Head of caudate nucleus (tissue), 42 donors: ENCODE measurements at regions not wholly inside any gene's neighbourhood (a gene's known extent, or its start where the extent isn't known, plus 50 kb on each side); places are given as distances from the start of the nearest gene placed in this dataset.

Experiments used
- DNase-seq, 42 donors: peaks; one replicate each; pipeline versions ENCODE4 v3.0.0 to v3.0.0-alpha.2; 2020 to 2021; ENCODE audit warnings: mixed read lengths in 7 of 42
- intact Hi-C: fragments of 100-400 bp; cut with DNase I; formaldehyde crosslinking; loops from one replicate; pipeline ENCODE4 v1.15.0; 2022

DNA sequence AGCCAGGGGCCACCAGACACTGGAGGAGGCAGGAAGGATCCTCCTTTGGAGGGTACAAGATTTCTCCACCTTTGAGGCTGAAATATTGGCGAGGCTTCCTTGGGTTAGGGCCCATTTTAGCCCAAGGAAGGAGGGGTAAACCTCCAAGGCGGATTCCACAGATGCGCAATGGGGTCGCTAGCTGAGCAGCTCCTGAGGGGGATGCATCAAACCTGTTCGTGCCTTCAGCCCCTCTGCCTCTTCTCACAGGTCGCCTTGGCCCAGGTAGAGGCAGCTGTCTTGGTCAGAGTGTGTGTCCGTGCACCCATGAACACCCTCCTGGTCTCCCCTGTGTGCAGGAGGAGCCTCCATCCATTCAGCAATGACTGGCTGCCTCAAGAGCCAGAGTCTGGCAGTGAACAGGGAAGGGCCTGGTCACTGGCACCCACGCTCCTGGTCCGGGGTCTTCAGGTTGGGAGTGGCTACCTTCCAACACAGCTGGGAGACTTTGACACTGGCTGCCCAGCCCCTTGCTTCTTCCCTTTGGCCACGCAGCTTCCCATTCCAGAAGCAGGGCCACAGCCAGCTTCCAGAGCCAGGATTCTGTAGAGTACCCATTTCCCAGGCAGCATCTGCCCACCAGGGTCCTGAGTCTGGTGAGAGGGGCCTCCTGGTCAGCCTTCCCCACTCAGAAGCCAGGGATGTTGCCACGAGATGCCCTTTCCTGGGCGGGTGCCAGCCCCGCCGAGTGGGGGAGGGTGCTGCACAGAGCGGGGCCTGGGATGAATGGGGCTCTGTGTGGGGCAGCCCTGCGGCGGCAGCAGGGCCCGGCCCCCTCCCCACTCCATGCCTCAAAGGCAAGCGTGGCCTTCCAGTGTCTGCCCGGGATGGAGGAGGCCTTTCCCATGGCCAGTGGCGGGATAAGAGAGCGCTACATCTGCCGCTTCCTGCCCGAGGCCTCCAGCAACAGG is 95.8 kb upstream of the GPC1 start:
- DNase-seq = peak; percentile 71 to 93 (median 85)
- intact Hi-C loops = no loop called here

DNA sequence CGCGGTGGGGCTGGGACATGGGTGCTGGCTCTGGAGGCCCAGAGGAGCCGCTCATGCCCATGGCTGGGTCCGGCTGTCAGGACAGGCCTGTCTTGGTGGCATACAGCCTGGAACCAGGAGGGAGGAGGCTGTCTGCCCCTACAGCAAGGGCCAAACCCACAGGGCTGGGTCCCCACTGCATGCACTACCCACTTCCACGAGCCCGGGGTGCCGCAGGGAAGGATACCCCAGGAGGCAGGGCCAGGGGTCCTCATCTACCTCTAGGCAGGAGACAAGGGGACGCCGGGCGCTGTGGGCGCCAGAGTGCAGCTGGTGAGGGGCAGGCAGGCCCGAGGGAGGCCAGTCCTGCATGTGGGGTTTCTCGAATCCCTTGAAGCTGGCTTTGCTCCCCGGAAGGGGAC is 95.1 kb upstream of the GPC1 start:
- intact Hi-C loops = no loop called here
- DNase-seq = peak in 3 of 42 donors; percentile 32 to 53 (median 32)

GRCh38 chr2:240341064-240341463 is 94.4 kb upstream of the GPC1 start:
- no peak for DNase-seq

DNA sequence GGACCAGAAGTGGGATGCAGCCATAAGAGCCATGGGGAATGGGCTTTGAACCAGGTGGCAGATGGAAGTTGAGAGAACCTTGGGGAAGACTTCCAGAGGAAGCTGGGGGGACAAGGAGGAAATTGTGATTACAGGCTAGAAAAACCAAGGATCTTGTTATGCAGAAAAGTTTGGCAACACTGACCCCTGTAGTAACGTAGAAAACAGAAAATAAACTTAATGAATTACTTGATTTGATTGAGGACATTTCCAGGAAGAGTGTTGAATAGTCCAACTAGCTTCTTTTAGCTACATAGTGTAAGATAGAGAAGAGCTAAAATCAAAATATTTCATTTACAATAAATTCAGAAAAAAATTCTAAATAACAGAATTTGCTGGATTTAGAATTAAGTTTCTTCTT is 91.9 kb upstream of the GPC1 start:
- DNase-seq = no peak
- intact Hi-C loops = no loop called here

More at GRCh38 chr2:240341064-240341463, 94.4 kb upstream of the GPC1 start:
- intact Hi-C loops = no loop called here

GRCh38 chr2:240344904-240345303 is 90.6 kb upstream of the GPC1 start:
- no peak for DNase-seq
- intact Hi-C loops = no loop called here

GRCh38 chr2:240346015-240346752 is 89.3 kb upstream of the GPC1 start:
- no peak for DNase-seq
- intact Hi-C loops = no loop called here

DNA sequence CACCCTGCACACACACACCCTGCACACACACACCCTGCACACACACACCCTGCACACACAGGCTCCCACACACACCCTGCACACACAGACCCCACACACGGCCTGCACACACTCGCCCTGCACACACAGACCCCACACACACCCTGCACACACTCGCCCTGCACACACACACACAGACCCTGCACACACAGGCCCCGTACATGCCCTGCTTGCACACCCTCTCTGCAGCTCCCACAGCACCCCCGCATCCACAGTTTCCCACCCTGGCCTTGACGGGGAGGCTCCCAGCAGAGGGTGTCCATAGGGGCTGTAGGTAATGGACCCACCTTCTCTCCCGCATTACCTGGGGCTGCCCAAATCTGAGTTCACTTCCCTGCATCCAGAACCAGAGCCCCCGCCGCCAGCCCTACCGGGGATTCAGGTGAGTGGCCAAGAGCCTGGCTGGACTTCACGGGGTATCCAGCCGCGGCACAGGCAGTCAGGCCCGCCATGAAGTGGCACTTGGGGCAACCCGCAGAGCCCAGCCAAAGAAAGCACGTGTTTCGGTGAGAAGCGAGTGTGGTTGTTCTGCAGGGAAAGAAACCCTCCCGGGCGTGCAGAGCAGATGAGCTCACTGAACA is 88.6 kb upstream of the GPC1 start:
- no peak for DNase-seq
- intact Hi-C loops = no loop called here

- intact Hi-C loops = no loop called here
- DNase-seq = no peak
Measured at GRCh38 chr2:240347373-240347940, 88.0 kb upstream of the GPC1 start.

DNA sequence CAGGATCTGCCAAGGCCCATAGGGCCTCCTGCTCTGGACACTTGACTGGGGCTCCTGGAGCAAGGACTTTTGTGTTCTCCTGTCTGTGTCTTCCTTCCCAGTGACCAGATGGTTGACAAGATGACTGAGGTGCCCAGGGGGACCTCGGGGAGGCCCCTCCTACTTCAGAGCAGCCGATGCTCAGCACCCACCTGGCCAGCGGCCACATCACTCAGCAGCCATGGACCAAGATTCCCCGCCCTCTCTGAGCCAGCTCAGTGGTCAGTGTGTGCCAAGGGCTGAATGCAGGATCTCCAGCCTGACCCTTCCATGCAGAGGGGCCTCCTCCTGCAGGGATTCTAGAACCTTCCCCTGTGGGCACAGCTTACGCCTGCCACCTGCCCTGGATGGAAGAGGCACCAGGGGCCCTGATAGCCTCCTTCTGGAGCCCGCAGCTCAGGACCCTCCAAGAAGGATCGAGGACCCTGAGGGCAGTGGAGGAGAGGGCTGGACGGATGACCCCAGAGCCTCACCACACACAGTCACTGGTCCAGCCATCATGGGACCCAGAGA is 87.4 kb upstream of the GPC1 start:
- intact Hi-C loops = no loop called here
- no peak for DNase-seq

GRCh38 chr2:240348522-240348921 is 86.9 kb upstream of the GPC1 start:
- no peak for DNase-seq
- intact Hi-C loops = no loop called here

DNA sequence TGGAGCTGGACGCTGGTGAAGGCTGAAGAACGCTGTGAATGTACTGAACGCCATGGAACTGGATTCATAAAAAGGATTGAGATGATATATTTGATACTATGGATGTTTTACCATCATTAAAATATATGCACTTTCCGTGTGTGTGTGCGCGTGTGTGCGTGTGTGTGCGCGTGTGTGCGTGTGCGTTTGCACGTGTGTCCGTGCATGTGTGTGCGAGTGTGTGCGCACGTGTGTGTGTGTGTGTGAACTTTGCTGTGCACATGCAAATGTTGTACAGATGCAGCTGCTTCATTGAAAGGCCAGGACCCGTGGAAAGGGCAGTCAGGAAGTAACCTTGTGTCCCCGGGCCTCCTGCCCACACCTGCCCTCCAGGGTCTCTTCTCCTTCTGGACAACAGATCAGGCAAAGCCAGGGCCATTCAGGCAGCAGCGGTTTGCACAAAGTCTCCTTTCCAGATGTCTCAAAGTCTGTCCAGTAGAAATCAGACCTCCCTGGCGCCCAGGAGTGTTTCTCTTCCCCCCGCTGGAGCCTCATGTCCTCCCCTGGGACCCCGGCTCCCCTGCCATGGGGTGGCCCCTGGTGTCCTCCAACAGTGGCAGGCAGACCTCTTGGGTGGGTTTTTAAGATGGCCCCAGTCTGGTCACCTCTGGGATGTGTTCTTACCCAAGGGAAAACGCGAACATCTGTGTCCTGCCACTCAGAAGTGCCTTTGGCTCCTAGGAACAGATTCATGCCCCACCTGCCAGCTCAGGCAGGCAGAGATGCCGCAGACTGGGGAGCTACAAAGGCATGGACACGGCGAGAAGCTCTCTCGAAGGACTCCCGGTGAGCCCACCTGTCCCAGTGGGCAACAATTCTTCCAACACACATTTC is 86.1 kb upstream of the GPC1 start:
- intact Hi-C loops = no loop called here
- no peak for DNase-seq

- DNase-seq = no peak
- intact Hi-C loops = no loop called here
Measured at GRCh38 chr2:240350006-240350355, 85.5 kb upstream of the GPC1 start.

GRCh38 chr2:240350696-240351087 is 84.8 kb upstream of the GPC1 start:
- DNase-seq = peak in 2 of 42 donors; percentile 41 to 59
- intact Hi-C loops = no loop called here

DNA sequence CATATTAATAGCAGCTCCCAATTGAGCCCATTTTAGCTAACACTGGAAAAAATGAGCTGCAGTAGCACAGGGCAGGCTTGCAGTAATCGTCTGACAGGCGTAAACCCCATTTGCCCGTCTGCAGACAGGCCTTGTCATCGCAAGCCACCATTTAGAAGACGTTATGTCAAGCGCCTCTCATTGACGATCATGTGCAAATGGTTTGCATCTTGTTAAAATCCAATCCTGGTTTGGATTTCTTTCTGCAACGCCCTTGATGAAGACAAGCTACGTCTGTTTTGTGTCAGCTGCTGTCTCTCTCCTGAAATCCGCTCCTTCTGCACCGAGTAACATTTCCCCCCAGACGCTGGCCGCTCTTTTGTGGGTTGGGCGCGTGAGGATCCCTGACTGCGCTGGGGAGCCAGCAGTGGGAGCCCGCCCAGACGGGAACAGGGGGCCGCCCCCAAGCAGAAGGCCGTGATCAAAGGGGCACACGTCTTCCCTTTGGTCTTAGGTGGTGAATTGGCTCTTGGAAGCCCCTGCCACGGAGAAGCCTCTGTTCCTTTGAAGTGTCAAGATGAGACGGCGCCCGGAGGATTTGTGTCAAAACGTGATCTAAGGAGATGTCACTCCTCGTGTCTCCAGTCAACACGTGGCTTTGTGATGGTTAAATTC is 84.2 kb upstream of the GPC1 start:
- no peak for DNase-seq
- intact Hi-C loops = no loop called here

DNA sequence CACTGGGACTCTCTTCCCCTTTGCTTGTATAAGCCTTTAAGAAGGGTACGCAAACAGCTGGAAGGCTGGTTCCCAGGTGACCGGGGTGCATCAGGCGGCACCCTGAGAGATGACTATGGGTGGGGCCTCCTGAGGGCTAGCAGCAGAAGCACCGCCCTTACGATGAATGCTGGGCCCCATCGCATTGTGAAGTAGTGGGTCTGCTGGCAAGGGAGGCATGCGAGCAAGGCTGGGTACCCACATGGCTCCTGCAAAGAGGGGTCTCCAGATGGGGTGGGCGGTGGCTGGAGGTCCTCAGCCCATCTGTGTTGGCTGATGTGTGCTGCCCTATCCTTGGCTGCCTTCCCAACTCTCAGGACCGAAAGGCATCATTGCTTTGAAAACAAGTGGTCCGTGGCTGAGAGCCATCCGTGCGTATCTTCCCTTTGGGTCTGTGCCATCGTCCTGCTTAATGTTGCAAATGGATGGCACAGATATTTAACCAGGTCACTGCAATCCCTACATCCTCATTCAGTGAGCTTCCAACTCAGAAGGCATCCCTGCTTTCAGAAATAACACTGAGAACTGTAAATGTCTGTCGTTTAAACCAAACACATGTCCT is 83.5 kb upstream of the GPC1 start:
- DNase-seq = no peak
- intact Hi-C loops = no loop called here

DNA sequence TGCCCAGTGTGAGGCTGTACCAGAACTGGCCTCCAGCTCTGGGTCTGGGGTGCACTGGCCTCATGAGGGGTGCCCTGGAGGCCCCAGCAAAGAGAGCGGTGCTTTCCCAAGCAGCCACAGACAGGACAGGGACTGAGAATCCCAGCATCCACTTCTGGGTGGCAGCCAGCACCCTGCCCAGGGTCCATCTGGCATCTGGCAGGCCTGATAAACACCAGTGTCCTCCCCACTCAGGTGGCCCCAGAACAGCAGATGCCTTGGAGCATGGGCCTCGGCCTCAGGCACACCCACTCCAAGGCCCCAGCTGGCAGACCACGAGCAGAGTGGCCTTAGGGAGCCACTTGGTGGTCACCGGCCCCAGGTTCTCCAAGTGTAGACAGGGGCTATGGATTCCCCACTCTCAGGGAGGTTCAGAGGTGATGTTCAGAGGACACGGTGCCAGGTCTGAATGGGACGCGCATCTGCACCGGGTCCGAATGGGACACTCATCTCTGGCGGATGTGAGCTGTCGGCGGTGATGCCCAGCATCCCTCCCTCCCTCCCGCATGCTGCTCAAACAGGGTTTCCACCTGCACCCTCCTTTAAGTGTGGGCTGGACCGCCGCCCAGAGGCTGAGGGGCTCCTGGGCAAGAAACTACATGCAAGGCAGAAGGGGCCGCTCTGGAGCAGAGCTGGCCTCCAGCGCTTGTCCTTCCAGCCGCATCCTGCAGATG is 82.2 kb upstream of the GPC1 start:
- no peak for DNase-seq
- intact Hi-C loops = no loop called here

- DNase-seq = no peak
- intact Hi-C loops = no loop called here
Measured at GRCh38 chr2:240353944-240354343, 81.5 kb upstream of the GPC1 start.
